Mucosa of stomach (tissue), 1 donor: ENCODE measurements at regions not wholly inside any gene's neighbourhood (a gene's known extent, or its start where the extent isn't known, plus 50 kb on each side); places are given as distances from the start of the nearest gene placed in this dataset.

ENCODE experiments used
- H3K27me3 ChIP-seq: one replicate; pipeline ENCODE4 v1.7.0; 2013; ENCODE audit warnings: mild to moderate bottlenecking, low read length; ENCODE audit not compliant: control insufficient read depth, insufficient read depth
- H3K36me3 ChIP-seq: one replicate; pipeline ENCODE4 v1.7.0; 2013; ENCODE audit warnings: low read length; ENCODE audit not compliant: control insufficient read depth, insufficient read depth
- H3K4me1 ChIP-seq: one replicate; pipeline ENCODE4 v1.7.0; 2013; ENCODE audit warnings: mild to moderate bottlenecking, low read length; ENCODE audit not compliant: control insufficient read depth, insufficient read depth
- H3K4me3 ChIP-seq: one replicate; pipeline ENCODE4 v1.7.0; 2013; ENCODE audit warnings: low read length
- H3K9ac ChIP-seq: one replicate; pipeline ENCODE4 v1.7.0; 2013; ENCODE audit warnings: mild to moderate bottlenecking, low read length, moderate library complexity
- H3K9me3 ChIP-seq: one replicate; pipeline ENCODE4 v1.7.0; 2013; ENCODE audit warnings: mild to moderate bottlenecking, low read length, moderate library complexity; ENCODE audit not compliant: control insufficient read depth
- donor health status: Pancreatic carcinoma.

DNA sequence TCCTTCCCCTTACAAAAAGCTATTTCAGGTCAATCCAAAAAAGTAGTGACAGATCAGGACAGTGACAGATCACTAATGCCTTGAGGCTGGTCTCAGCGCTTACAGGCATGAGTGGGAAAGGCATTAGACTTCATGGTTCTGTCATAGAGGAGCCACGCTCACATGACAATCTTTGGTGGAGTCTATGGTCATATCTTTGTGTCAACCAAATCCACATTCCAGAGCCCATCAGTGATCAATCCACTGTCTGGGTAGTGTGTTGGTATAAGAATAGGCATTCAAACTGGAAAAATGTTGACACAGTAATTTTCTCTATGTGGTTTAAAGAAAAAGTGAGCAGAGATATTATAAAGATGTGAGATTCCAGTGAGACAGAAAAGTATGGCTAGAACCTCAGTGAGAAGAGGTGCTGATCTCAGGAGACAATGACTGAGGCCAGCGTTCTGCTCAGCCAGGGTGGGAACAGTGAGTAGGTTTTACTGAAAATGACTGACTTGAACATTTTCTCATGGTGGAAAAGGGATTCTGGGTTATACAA lies 215.0 kb downstream of the IRS1 start:
- Histone ChIP-seq H3K4me1 (no peaks in the 10 kb centered on the region), H3K9me3 (no peaks in the 10 kb centered on the region), H3K36me3 (no peaks in the 10 kb centered on the region), H3K27me3 (no peaks in the 10 kb centered on the region), H3K9ac (no peak overlapping the region), H3K4me3 (no peak overlapping the region)

DNA sequence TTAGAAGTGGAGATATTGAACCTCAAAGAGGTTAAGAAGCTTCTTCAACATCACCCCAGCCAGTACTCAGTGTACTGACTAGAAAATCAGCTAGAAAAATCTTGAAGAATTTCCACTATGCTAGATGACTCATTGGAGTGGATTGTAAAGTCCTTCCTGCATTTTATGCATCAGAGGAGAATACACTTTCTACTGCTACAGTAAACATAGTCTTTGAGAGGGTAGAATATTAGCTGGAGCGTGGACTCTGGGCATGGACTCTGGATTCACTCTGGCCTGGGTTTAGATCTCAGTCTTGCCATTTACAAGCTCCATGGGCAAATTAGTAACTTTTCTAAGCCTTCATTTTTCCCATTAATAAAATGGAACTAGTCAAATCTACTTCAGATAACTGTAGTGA lies 215.9 kb downstream of the IRS1 start:
- Histone ChIP-seq H3K4me3 (no peak overlapping the region), H3K4me1 (no peaks in the 10 kb centered on the region), H3K27me3 (no peaks in the 10 kb centered on the region), H3K9ac (no peak overlapping the region), H3K36me3 (no peaks in the 10 kb centered on the region), H3K9me3 (no peaks in the 10 kb centered on the region)

- no peaks in the 10 kb centered on the region for H3K9me3 ChIP-seq
- no peaks in the 10 kb centered on the region for H3K27me3 ChIP-seq
- no peak overlapping the region for H3K4me3 ChIP-seq
- no peaks in the 10 kb centered on the region for H3K4me1 ChIP-seq
- no peak overlapping the region for H3K9ac ChIP-seq
- H3K36me3 ChIP-seq: no peaks in the 10 kb centered on the region
Observed at GRCh38 chr2:226581661-226582060, 218.0 kb downstream of the IRS1 start.

- Histone ChIP-seq H3K4me3 (no peak overlapping the region), H3K9ac (no peak overlapping the region), H3K9me3 (no peaks in the 10 kb centered on the region), H3K27me3 (no peaks in the 10 kb centered on the region), H3K4me1 (no peaks in the 10 kb centered on the region), H3K36me3 (no peaks in the 10 kb centered on the region)
Observed at GRCh38 chr2:226581004-226581403, 218.6 kb downstream of the IRS1 start.

DNA sequence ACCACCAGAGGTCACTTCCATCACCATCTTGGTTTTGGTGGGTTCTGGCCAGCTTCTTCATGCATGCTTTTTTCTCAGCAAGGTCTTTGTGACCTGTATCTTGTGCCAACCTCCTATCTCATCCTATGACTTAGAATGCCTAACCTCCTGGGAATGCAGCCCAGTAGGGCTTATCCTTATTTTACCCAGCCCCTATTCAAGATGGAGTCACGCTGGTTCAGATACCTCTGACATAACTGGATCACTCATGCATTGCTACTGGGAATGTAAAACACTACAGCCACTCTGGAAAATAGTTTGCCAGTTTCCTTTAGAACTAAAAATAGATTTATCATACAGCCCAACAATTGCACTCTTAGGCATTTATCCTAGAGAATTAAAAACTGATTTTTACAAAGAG lies 219.2 kb downstream of the IRS1 start:
- Histone ChIP-seq H3K9me3 (no peaks in the 10 kb centered on the region), H3K36me3 (no peaks in the 10 kb centered on the region), H3K9ac (no peak overlapping the region), H3K27me3 (no peaks in the 10 kb centered on the region), H3K4me1 (no peaks in the 10 kb centered on the region), H3K4me3 (no peak overlapping the region)

- Histone ChIP-seq H3K9me3 (no peaks in the 10 kb centered on the region), H3K4me3 (no peak overlapping the region), H3K4me1 (no peaks in the 10 kb centered on the region), H3K36me3 (no peaks in the 10 kb centered on the region), H3K9ac (no peak overlapping the region), H3K27me3 (no peaks in the 10 kb centered on the region)
Observed at GRCh38 chr2:226579519-226579918, 220.1 kb downstream of the IRS1 start.

GRCh38 chr2:226578879-226579278 lies 220.7 kb downstream of the IRS1 start:
- Histone ChIP-seq H3K9me3 (no peaks in the 10 kb centered on the region), H3K27me3 (no peaks in the 10 kb centered on the region), H3K4me3 (no peak overlapping the region), H3K36me3 (no peaks in the 10 kb centered on the region), H3K4me1 (no peaks in the 10 kb centered on the region), H3K9ac (no peak overlapping the region)

DNA sequence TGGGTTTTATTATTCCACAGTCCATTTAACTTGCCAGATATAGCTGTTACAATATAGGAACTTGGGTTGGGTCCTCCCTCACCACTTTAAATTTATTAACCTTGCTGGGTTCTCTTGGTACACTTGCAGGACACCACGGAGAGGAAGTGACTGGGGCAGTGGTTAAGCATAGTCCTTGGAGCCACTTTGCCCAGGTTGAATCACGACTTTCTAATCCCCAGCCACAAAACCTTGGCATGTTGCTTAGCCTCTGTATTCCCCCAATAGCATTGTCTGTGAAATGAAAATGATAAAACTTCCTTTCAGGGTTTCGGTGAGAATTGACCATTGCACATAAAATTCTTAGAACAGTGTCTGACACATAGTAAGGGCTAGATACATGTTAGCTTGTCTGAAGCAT lies 221.2 kb downstream of the IRS1 start:
- Histone ChIP-seq H3K36me3 (no peaks in the 10 kb centered on the region), H3K27me3 (no peaks in the 10 kb centered on the region), H3K4me3 (no peak overlapping the region), H3K9ac (no peak overlapping the region), H3K9me3 (no peaks in the 10 kb centered on the region), H3K4me1 (no peaks in the 10 kb centered on the region)

DNA sequence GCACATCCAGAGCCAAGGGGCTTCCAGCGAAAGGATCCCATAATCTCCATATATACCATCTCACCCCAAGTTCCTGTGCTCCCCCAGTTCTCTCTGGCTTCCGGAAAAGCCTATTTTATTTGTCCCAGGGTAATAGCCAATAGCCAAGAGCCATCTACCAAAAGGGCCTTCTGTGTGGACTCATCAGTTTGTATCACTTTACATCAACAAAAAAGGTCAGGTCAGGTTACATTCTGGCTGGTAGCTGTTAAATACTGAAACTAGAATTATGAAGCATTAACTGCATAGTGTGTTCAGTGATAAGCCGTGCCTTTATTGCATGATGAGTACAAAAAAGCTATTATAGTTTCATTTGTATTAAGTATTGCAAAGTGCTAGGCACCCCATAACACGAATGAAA lies 223.7 kb downstream of the IRS1 start:
- H3K36me3 ChIP-seq: no peaks in the 10 kb centered on the region
- no peak overlapping the region for H3K9ac ChIP-seq
- no peaks in the 10 kb centered on the region for H3K9me3 ChIP-seq
- H3K27me3 ChIP-seq: no peaks in the 10 kb centered on the region
- no peaks in the 10 kb centered on the region for H3K4me1 ChIP-seq
- H3K4me3 ChIP-seq: no peak overlapping the region

- Histone ChIP-seq H3K27me3 (no peaks in the 10 kb centered on the region), H3K36me3 (no peaks in the 10 kb centered on the region), H3K4me3 (no peak overlapping the region), H3K9ac (no peak overlapping the region), H3K4me1 (no peaks in the 10 kb centered on the region), H3K9me3 (no peaks in the 10 kb centered on the region)
Observed at GRCh38 chr2:226573158-226573557, 226.5 kb downstream of the IRS1 start.

DNA sequence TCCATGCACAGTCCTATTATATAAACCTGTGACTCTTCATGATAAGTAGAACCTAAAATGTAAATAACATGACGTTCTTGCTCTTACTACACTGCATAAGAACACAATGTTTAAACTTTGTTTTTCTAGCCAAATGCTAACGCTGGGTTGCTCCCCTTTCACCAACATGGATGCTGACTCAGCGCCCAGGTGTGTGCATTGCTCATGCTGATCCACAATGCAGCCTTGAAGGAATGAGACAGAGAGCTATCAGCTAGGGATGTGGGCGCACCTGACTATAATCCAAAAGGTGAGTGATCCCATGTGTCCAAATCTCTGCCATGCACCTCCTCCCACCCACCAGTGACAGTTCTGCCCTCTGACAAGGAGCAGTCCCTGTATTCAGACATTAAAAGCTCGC lies 235.0 kb downstream of the IRS1 start:
- Histone ChIP-seq H3K27me3 (no peaks in the 10 kb centered on the region), H3K4me1 (no peaks in the 10 kb centered on the region), H3K36me3 (no peaks in the 10 kb centered on the region), H3K9ac (no peak overlapping the region), H3K9me3 (no peaks in the 10 kb centered on the region), H3K4me3 (no peak overlapping the region)

GRCh38 chr2:226561962-226562361 lies 237.7 kb downstream of the IRS1 start:
- Histone ChIP-seq H3K9me3 (no peaks in the 10 kb centered on the region), H3K9ac (no peak overlapping the region), H3K4me1 (no peaks in the 10 kb centered on the region), H3K4me3 (no peak overlapping the region), H3K36me3 (no peaks in the 10 kb centered on the region), H3K27me3 (no peaks in the 10 kb centered on the region)

- Histone ChIP-seq H3K27me3 (no peaks in the 10 kb centered on the region), H3K9ac (no peak overlapping the region), H3K4me1 (no peaks in the 10 kb centered on the region), H3K4me3 (no peak overlapping the region), H3K36me3 (no peaks in the 10 kb centered on the region), H3K9me3 (no peaks in the 10 kb centered on the region)
Observed at GRCh38 chr2:226560325-226560724, 239.3 kb downstream of the IRS1 start.
